CD8-positive, alpha-beta memory T cell (primary cell): ENCODE measurements at regions not wholly inside any gene's neighbourhood (a gene's known extent, or its start where the extent isn't known, plus 50 kb on each side); places are given as distances from the start of the nearest gene placed in this dataset.

Experiments
- CTCF ChIA-PET: fragments of 350-600 bp; sonication (Branson Sonifier 250); formaldehyde crosslinking; loops from one replicate; lab custom pipeline; 2021; ENCODE audit warnings: antibody characterized with exemption; lab: Charles Lee
- POLR2A ChIA-PET: fragments of 350-600 bp; sonication (Branson Sonifier 250); formaldehyde crosslinking; loops from one replicate; lab custom pipeline; 2021; ENCODE audit warnings: antibody characterized with exemption; lab: Charles Lee
- DNase-seq, 5 donors: peaks; one replicate each; pipeline versions ENCODE4 v3.0.0 to v3.0.0-alpha.2; 2020 to 2022; ENCODE audit warnings: mixed read lengths in 1 of 5
- H3K27ac ChIP-seq: one replicate; pipeline ENCODE4 v1.7.0; 2013; ENCODE audit warnings: low read depth, mild to moderate bottlenecking, low read length, moderate library complexity
- H3K27me3 ChIP-seq: 2 replicates; pipeline ENCODE4 v1.7.0; 2013; ENCODE audit warnings: low read length, mild to moderate bottlenecking; ENCODE audit not compliant: insufficient read depth, poor library complexity, severe bottlenecking
- H3K36me3 ChIP-seq: 2 replicates; pipeline ENCODE4 v1.7.0; 2013; ENCODE audit warnings: mild to moderate bottlenecking, low read length, moderate library complexity; ENCODE audit not compliant: insufficient read depth
- H3K4me1 ChIP-seq: 2 replicates; pipeline ENCODE4 v1.7.0; 2013; ENCODE audit warnings: mild to moderate bottlenecking, low read length, moderate library complexity; ENCODE audit not compliant: insufficient read depth
- H3K4me3 ChIP-seq: 2 replicates; pipeline ENCODE4 v1.7.0; 2013; ENCODE audit warnings: mild to moderate bottlenecking, low read length
- H3K9me3 ChIP-seq: 2 replicates; pipeline ENCODE4 v1.7.0; 2013; ENCODE audit warnings: mild to moderate bottlenecking, low read length
- H3K27ac Mint-ChIP-seq, 8 donors: one replicate each; pipeline ENCODE4 v1.8.0; 2020 to 2021; ENCODE audit warnings: mixed read lengths in 8 of 8, mild to moderate bottlenecking in 6 of 8, inconsistent platforms in 3 of 8, moderate library complexity in 3 of 8
- H3K27me3 Mint-ChIP-seq, 2 donors: one replicate each; pipeline ENCODE4 v1.8.0; 2020 to 2021; ENCODE audit warnings: mixed read lengths in 2 of 2, mild to moderate bottlenecking in 1 of 2, moderate library complexity in 1 of 2
- H3K36me3 Mint-ChIP-seq, 3 donors: one replicate each; pipeline ENCODE4 v1.8.0; 2020 to 2021; ENCODE audit warnings: mixed read lengths in 3 of 3, inconsistent platforms in 1 of 3, mild to moderate bottlenecking in 1 of 3
- H3K4me1 Mint-ChIP-seq, 3 donors: one replicate each; pipeline ENCODE4 v1.8.0; 2020 to 2021; ENCODE audit warnings: mixed read lengths in 3 of 3, inconsistent platforms in 1 of 3, mild to moderate bottlenecking in 1 of 3
- H3K4me3 Mint-ChIP-seq, 7 donors: one replicate each; pipeline ENCODE4 v1.8.0; 2020 to 2021; ENCODE audit warnings: mixed read lengths in 7 of 7, mild to moderate bottlenecking in 6 of 7, moderate library complexity in 4 of 7, inconsistent platforms in 2 of 7
- H3K9me3 Mint-ChIP-seq, 5 donors: one replicate each; pipeline ENCODE4 v1.8.0; 2020 to 2022; ENCODE audit warnings: mixed read lengths in 5 of 5, mild to moderate bottlenecking in 3 of 5, moderate library complexity in 2 of 5, inconsistent platforms in 1 of 5

GRCh38 chr4:136319789-136320464, 1212.4 kb downstream of the PCDH18 start:
- POLR2A ChIA-PET, result no interaction called here
- no peaks in the 10 kb centered on the region for H3K36me3 ChIP-seq

DNA sequence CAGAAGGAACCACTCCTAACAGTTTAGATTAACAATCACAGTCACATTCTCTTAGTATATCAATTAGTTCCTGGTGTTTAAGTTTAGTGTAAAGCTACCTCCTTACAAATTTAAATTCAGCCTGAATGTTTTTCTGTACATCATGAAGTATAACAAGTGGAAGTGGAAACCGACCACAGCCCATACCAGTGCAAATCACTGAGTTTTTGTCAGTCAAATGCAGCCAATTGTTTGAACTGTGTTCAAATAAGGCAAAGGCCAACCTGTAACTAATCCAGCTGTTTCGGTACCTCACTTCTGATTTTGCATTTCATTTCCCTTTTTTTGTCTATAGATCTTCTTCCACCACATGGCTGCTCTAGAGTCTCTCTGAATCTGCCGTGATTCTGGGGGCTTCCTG, 1215.3 kb downstream of the PCDH18 start:
- H3K36me3 ChIP-seq, result no peaks in the 10 kb centered on the region
- Mint-ChIP-seq H3K4me1 (no peaks in the 10 kb centered on the region), H3K27me3 (no peaks in the 10 kb centered on the region), H3K4me3 (no peak overlapping the region), H3K9me3 (peaks cover 0 to 5% (median 3%) of the 10 kb centered on the region in 5 donors), H3K27ac (no peak overlapping the region), H3K36me3 (no peaks in the 10 kb centered on the region)
- no peak overlapping the region for H3K27ac ChIP-seq
- CTCF ChIA-PET, result no interaction called here
- H3K27me3 ChIP-seq, result no peaks in the 10 kb centered on the region
- no peak for DNase-seq
- H3K4me3 ChIP-seq, result no peak overlapping the region
- POLR2A ChIA-PET, result no interaction called here
- no peaks in the 10 kb centered on the region for H3K4me1 ChIP-seq
- no peaks in the 10 kb centered on the region for H3K9me3 ChIP-seq

More at GRCh38 chr4:136319789-136320464, 1212.4 kb downstream of the PCDH18 start:
- no peaks in the 10 kb centered on the region for H3K36me3 Mint-ChIP-seq
- no peak overlapping the region for H3K27ac ChIP-seq
- H3K4me1 Mint-ChIP-seq, result no peaks in the 10 kb centered on the region
- H3K4me1 ChIP-seq, result no peaks in the 10 kb centered on the region
- CTCF ChIA-PET, result no interaction called here
- H3K9me3 ChIP-seq, result no peaks in the 10 kb centered on the region
- no peaks in the 10 kb centered on the region for H3K27me3 Mint-ChIP-seq
- H3K27ac Mint-ChIP-seq, result no peak overlapping the region
- no peak overlapping the region for H3K4me3 ChIP-seq
- H3K9me3 Mint-ChIP-seq, result peaks cover 0 to 10% (median 3%) of the 10 kb centered on the region in 5 donors
- H3K4me3 Mint-ChIP-seq, result no peak overlapping the region
- H3K27me3 ChIP-seq, result no peaks in the 10 kb centered on the region
- no peak for DNase-seq

GRCh38 chr4:136314686-136315085, 1217.6 kb downstream of the PCDH18 start:
- POLR2A ChIA-PET, result no interaction called here
- Mint-ChIP-seq H3K27ac (no peak overlapping the region), H3K36me3 (no peaks in the 10 kb centered on the region), H3K9me3 (peaks cover 0 to 5% (median 1%) of the 10 kb centered on the region in 5 donors), H3K27me3 (no peaks in the 10 kb centered on the region), H3K4me3 (no peak overlapping the region), H3K4me1 (no peaks in the 10 kb centered on the region)
- H3K4me3 ChIP-seq, result no peak overlapping the region
- no peaks in the 10 kb centered on the region for H3K4me1 ChIP-seq
- H3K9me3 ChIP-seq, result no peaks in the 10 kb centered on the region
- CTCF ChIA-PET, result no interaction called here
- DNase-seq, result no peak
- no peaks in the 10 kb centered on the region for H3K27me3 ChIP-seq
- no peaks in the 10 kb centered on the region for H3K36me3 ChIP-seq
- no peak overlapping the region for H3K27ac ChIP-seq

DNA sequence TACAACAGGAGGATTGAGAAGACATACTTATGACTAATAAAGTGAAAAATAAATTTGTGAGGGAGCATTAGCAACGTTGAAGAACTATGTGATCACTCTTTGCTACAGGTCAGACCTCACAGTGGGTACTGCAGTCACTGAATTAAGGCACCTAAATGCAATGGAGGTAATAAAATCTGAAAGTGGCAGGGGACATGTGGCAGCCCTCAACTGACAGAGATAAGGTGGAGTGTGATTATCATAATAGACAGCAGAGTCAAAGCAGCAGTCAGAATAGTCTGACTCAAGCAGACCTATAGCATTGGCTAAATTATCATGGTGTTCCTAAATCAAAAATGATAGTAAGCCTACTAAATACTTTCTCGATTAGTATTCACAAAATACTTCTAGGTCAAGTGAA, 1220.5 kb downstream of the PCDH18 start:
- POLR2A ChIA-PET, result no interaction called here
- Histone ChIP-seq H3K27me3 (no peaks in the 10 kb centered on the region), H3K36me3 (no peaks in the 10 kb centered on the region), H3K9me3 (no peaks in the 10 kb centered on the region), H3K27ac (no peak overlapping the region), H3K4me3 (no peak overlapping the region), H3K4me1 (no peaks in the 10 kb centered on the region)
- Mint-ChIP-seq H3K9me3 (peaks cover 0 to 5% (median 2%) of the 10 kb centered on the region in 5 donors), H3K4me1 (no peaks in the 10 kb centered on the region), H3K27ac (no peak overlapping the region), H3K27me3 (no peaks in the 10 kb centered on the region), H3K36me3 (no peaks in the 10 kb centered on the region), H3K4me3 (no peak overlapping the region)
- no peak for DNase-seq
- CTCF ChIA-PET, result no interaction called here

DNA sequence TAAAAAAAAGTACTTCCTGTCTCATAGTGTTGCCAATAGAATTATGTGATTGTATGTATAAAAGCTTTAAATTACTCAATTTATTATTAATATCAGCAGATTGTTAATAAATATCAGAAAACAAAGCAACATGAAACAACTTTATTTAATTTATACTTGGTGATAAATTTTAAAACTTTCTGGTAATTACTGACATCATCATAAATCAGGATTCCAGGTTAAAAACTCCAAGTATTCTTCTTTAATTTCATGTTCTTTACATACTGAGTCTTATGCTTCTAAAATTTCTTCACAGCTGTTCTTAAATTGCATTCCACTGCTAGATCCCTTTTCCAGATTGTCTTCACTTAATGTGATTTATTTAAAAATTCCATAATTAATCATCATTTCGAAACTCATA, 1224.5 kb downstream of the PCDH18 start:
- Mint-ChIP-seq H3K27ac (no peak overlapping the region), H3K36me3 (no peaks in the 10 kb centered on the region), H3K4me3 (no peak overlapping the region), H3K27me3 (no peaks in the 10 kb centered on the region), H3K4me1 (no peaks in the 10 kb centered on the region), H3K9me3 (peaks cover 0 to 8% (median 3%) of the 10 kb centered on the region in 5 donors)
- no peaks in the 10 kb centered on the region for H3K27me3 ChIP-seq
- H3K36me3 ChIP-seq, result no peaks in the 10 kb centered on the region
- H3K4me3 ChIP-seq, result no peak overlapping the region
- ChIA-PET POLR2A (no interaction called here), CTCF (no interaction called here)
- H3K27ac ChIP-seq, result no peak overlapping the region
- H3K9me3 ChIP-seq, result no peaks in the 10 kb centered on the region
- DNase-seq, result no peak
- no peaks in the 10 kb centered on the region for H3K4me1 ChIP-seq

GRCh38 chr4:136306361-136306760, 1225.9 kb downstream of the PCDH18 start:
- no peak overlapping the region for H3K4me3 Mint-ChIP-seq
- POLR2A ChIA-PET, result no interaction called here
- DNase-seq, result no peak

GRCh38 chr4:136302566-136302965, 1229.7 kb downstream of the PCDH18 start:
- no peak overlapping the region for H3K4me3 Mint-ChIP-seq
- no peak for DNase-seq
- no peaks in the 10 kb centered on the region for H3K9me3 ChIP-seq
- H3K4me3 ChIP-seq, result no peak overlapping the region
- no peaks in the 10 kb centered on the region for H3K36me3 Mint-ChIP-seq
- H3K36me3 ChIP-seq, result no peaks in the 10 kb centered on the region
- no peaks in the 10 kb centered on the region for H3K27me3 ChIP-seq
- H3K27me3 Mint-ChIP-seq, result no peaks in the 10 kb centered on the region
- H3K27ac Mint-ChIP-seq, result no peak overlapping the region
- H3K4me1 Mint-ChIP-seq, result no peaks in the 10 kb centered on the region
- ChIA-PET CTCF (no interaction called here), POLR2A (no interaction called here)
- H3K27ac ChIP-seq, result no peak overlapping the region
- H3K4me1 ChIP-seq, result no peaks in the 10 kb centered on the region
- peaks cover 0 to 12% (median 4%) of the 10 kb centered on the region in 5 donors for H3K9me3 Mint-ChIP-seq

More at GRCh38 chr4:136306361-136306760, 1225.9 kb downstream of the PCDH18 start:
- no peaks in the 10 kb centered on the region for H3K36me3 Mint-ChIP-seq
- no peak overlapping the region for H3K4me3 ChIP-seq
- no peak overlapping the region for H3K27ac Mint-ChIP-seq
- no peaks in the 10 kb centered on the region for H3K9me3 ChIP-seq
- no peak overlapping the region for H3K27ac ChIP-seq
- H3K4me1 ChIP-seq, result no peaks in the 10 kb centered on the region
- no peaks in the 10 kb centered on the region for H3K4me1 Mint-ChIP-seq
- CTCF ChIA-PET, result no interaction called here
- no peaks in the 10 kb centered on the region for H3K27me3 Mint-ChIP-seq
- H3K27me3 ChIP-seq, result no peaks in the 10 kb centered on the region
- no peaks in the 10 kb centered on the region for H3K36me3 ChIP-seq
- peaks cover 0 to 8% (median 3%) of the 10 kb centered on the region in 5 donors for H3K9me3 Mint-ChIP-seq

- H3K4me1 ChIP-seq, result no peaks in the 10 kb centered on the region
- H3K4me3 Mint-ChIP-seq, result no peak overlapping the region
- no peaks in the 10 kb centered on the region for H3K9me3 ChIP-seq
- H3K9me3 Mint-ChIP-seq, result peaks cover 0 to 12% (median 4%) of the 10 kb centered on the region in 5 donors
- H3K27ac ChIP-seq, result no peak overlapping the region
- H3K27me3 Mint-ChIP-seq, result no peaks in the 10 kb centered on the region
- H3K4me3 ChIP-seq, result no peak overlapping the region
- no peak overlapping the region for H3K27ac Mint-ChIP-seq
- DNase-seq, result no peak
- no peaks in the 10 kb centered on the region for H3K27me3 ChIP-seq
- no peaks in the 10 kb centered on the region for H3K4me1 Mint-ChIP-seq
- POLR2A ChIA-PET, result no interaction called here
- CTCF ChIA-PET, result no interaction called here
- H3K36me3 Mint-ChIP-seq, result no peaks in the 10 kb centered on the region
- H3K36me3 ChIP-seq, result no peaks in the 10 kb centered on the region
These were observed 1230.4 kb downstream of the PCDH18 start for GRCh38 chr4:136301749-136302495.
